ENCODE measurements at regions not wholly inside any gene's neighbourhood (a gene's known extent, or its start where the extent isn't known, plus 50 kb on each side); places are given as distances from the start of the nearest gene placed in this dataset.
"Not testable (repeated sequence)": the region's sequence is repeated elsewhere in the genome, so short reads cannot be mapped to it uniquely, and the experiment has no call there.

GRCh38 chr18:70398076-70398475 is 109.2 kb downstream of the SOCS6 start:
- Histone ChIP-seq H3K36me3 (ENCODE audit: insufficient read depth, low read length, poor library complexity, severe bottlenecking) (no peaks in the 10 kb centered on the region), H3K9me3 (ENCODE audit: low read depth, low read length, poor library complexity, severe bottlenecking) (no peaks in the 10 kb centered on the region), H3K27ac (ENCODE audit: low read depth, low read length, poor library complexity, severe bottlenecking) (no peak overlapping the region), H3K27me3 (replicated peaks; ENCODE audit: insufficient read depth, low read depth, low read length, poor library complexity) (no peaks in the 10 kb centered on the region), H3K4me1 (ENCODE audit: insufficient read depth, low read length, poor library complexity, severe bottlenecking) (no peaks in the 10 kb centered on the region), H3K4me3 (ENCODE audit: low read depth, low read length, poor library complexity, severe bottlenecking) (no peak overlapping the region)
- intact Hi-C loops (cut with micrococcal nuclease; ENCODE audit: unreplicated experiment): no loop called here
- no TSS peak for BruUV-seq (replicated peaks)
- TF ChIP-seq CTCF (conservative IDR thresholded peaks at IDR 0.05; ENCODE audit: low read depth, low read length) (no peak), EZH2 (IDR thresholded peaks at IDR 0.05; ENCODE audit: borderline replicate concordance, low read depth, low read length, poor library complexity, severe bottlenecking) (no peak)
- ChIA-PET CTCF (no interaction called here), POLR2A (ENCODE audit: low non-redundant PET) (no interaction called here)
- DNase-seq (ENCODE audit: low spot score): no peak

- no peaks in the 10 kb centered on the region for H3K36me3 ChIP-seq (ENCODE audit: insufficient read depth, low read length, poor library complexity, severe bottlenecking)
- DNase-seq (ENCODE audit: low spot score): no peak
- no peak overlapping the region for H3K4me3 ChIP-seq (ENCODE audit: low read depth, low read length, poor library complexity, severe bottlenecking)
- intact Hi-C loops (cut with micrococcal nuclease; ENCODE audit: unreplicated experiment): no loop called here
- TF ChIP-seq CTCF (conservative IDR thresholded peaks at IDR 0.05; ENCODE audit: low read depth, low read length): no peak
- no peak for TF ChIP-seq EZH2 (IDR thresholded peaks at IDR 0.05; ENCODE audit: borderline replicate concordance, low read depth, low read length, poor library complexity, severe bottlenecking)
- no TSS peak for BruUV-seq (replicated peaks)
- CTCF ChIA-PET: no interaction called here
- H3K27me3 ChIP-seq (replicated peaks; ENCODE audit: insufficient read depth, low read depth, low read length, poor library complexity): no peaks in the 10 kb centered on the region
- H3K4me1 ChIP-seq (ENCODE audit: insufficient read depth, low read length, poor library complexity, severe bottlenecking): no peaks in the 10 kb centered on the region
- no peaks in the 10 kb centered on the region for H3K9me3 ChIP-seq (ENCODE audit: low read depth, low read length, poor library complexity, severe bottlenecking)
- no peak overlapping the region for H3K27ac ChIP-seq (ENCODE audit: low read depth, low read length, poor library complexity, severe bottlenecking)
- POLR2A ChIA-PET (ENCODE audit: low non-redundant PET): no interaction called here
These were observed 108.5 kb downstream of the SOCS6 start for GRCh38 chr18:70397259-70397925.

- BruUV-seq (replicated peaks); H3K27ac ChIP-seq (ENCODE audit: low read depth, low read length, poor library complexity, severe bottlenecking); POLR2A ChIA-PET (ENCODE audit: low non-redundant PET); H3K9me3 ChIP-seq (ENCODE audit: low read depth, low read length, poor library complexity, severe bottlenecking); H3K36me3 ChIP-seq (ENCODE audit: insufficient read depth, low read length, poor library complexity, severe bottlenecking); intact Hi-C loops (cut with micrococcal nuclease; ENCODE audit: unreplicated experiment); CTCF ChIA-PET; H3K4me3 ChIP-seq (ENCODE audit: low read depth, low read length, poor library complexity, severe bottlenecking); H3K27me3 ChIP-seq (replicated peaks; ENCODE audit: insufficient read depth, low read depth, low read length, poor library complexity); DNase-seq (ENCODE audit: low spot score); H3K4me1 ChIP-seq (ENCODE audit: insufficient read depth, low read length, poor library complexity, severe bottlenecking): not testable (repeated sequence)
These were observed 106.9 kb downstream of the SOCS6 start for GRCh38 chr18:70395771-70396170.

GRCh38 chr18:70394672-70395071 is 105.8 kb downstream of the SOCS6 start:
- Histone ChIP-seq H3K9me3 (ENCODE audit: low read depth, low read length, poor library complexity, severe bottlenecking) (no peaks in the 10 kb centered on the region), H3K27me3 (replicated peaks; ENCODE audit: insufficient read depth, low read depth, low read length, poor library complexity) (no peaks in the 10 kb centered on the region), H3K4me3 (ENCODE audit: low read depth, low read length, poor library complexity, severe bottlenecking) (no peak overlapping the region), H3K36me3 (ENCODE audit: insufficient read depth, low read length, poor library complexity, severe bottlenecking) (no peaks in the 10 kb centered on the region), H3K4me1 (ENCODE audit: insufficient read depth, low read length, poor library complexity, severe bottlenecking) (no peaks in the 10 kb centered on the region), H3K27ac (ENCODE audit: low read depth, low read length, poor library complexity, severe bottlenecking) (no peak overlapping the region)
- no TSS peak for BruUV-seq (replicated peaks)
- intact Hi-C loops (cut with micrococcal nuclease; ENCODE audit: unreplicated experiment): no loop called here
- TF ChIP-seq CTCF (conservative IDR thresholded peaks at IDR 0.05; ENCODE audit: low read depth, low read length) (no peak), EZH2 (IDR thresholded peaks at IDR 0.05; ENCODE audit: borderline replicate concordance, low read depth, low read length, poor library complexity, severe bottlenecking) (no peak)
- POLR2A ChIA-PET (ENCODE audit: low non-redundant PET): no interaction called here
- DNase-seq (ENCODE audit: low spot score): no peak
- CTCF ChIA-PET: no interaction called here

Measured in A673 (cell line).